TTC549 (cell line): ENCODE measurements at regions not wholly inside any gene's neighbourhood (a gene's known extent, or its start where the extent isn't known, plus 50 kb on each side); places are given as distances from the start of the nearest gene placed in this dataset.

Source experiments
- FAIRE-seq: peaks from 2 replicates; lab custom pipeline; 2012; peaks lifted over from hg19 to GRCh38; lab: Jason Lieb, UNC

GRCh38 chr2:180734382-180734781 lies 246.0 kb upstream of the UBE2E3 start:
- no peak for FAIRE-seq

GRCh38 chr2:180733330-180733729 lies 247.1 kb upstream of the UBE2E3 start:
- FAIRE-seq: no peak

- FAIRE-seq: no peak
Measured at GRCh38 chr2:180732337-180732736, 248.1 kb upstream of the UBE2E3 start.

GRCh38 chr2:180730976-180731375 lies 249.4 kb upstream of the UBE2E3 start:
- FAIRE-seq: no peak

GRCh38 chr2:180728928-180729559 lies 251.4 kb upstream of the UBE2E3 start:
- no peak for FAIRE-seq

GRCh38 chr2:180723712-180724111 lies 256.7 kb upstream of the UBE2E3 start:
- no peak for FAIRE-seq

GRCh38 chr2:180722551-180723239 lies 257.7 kb upstream of the UBE2E3 start:
- FAIRE-seq: no peak

GRCh38 chr2:180720829-180721228 lies 259.6 kb upstream of the UBE2E3 start:
- FAIRE-seq: no peak

- no peak for FAIRE-seq
Measured at GRCh38 chr2:180717588-180717987, 262.8 kb upstream of the UBE2E3 start.

GRCh38 chr2:180716186-180717180 lies 263.9 kb upstream of the UBE2E3 start:
- no peak for FAIRE-seq

GRCh38 chr2:180715044-180715443 lies 265.4 kb upstream of the UBE2E3 start:
- FAIRE-seq: no peak

- no peak for FAIRE-seq
Measured at GRCh38 chr2:180709392-180710145, 270.8 kb upstream of the UBE2E3 start.

- FAIRE-seq: no peak
Measured at GRCh38 chr2:180707884-180708205, 272.6 kb upstream of the UBE2E3 start.

GRCh38 chr2:180707175-180707883 lies 273.1 kb upstream of the UBE2E3 start:
- no peak for FAIRE-seq

GRCh38 chr2:180706694-180707093 lies 273.7 kb upstream of the UBE2E3 start:
- no peak for FAIRE-seq

- FAIRE-seq: no peak
Measured at GRCh38 chr2:180705551-180705950, 274.9 kb upstream of the UBE2E3 start.

- FAIRE-seq: no peak
Measured at GRCh38 chr2:180705122-180705521, 275.3 kb upstream of the UBE2E3 start.

GRCh38 chr2:180699657-180700361 lies 280.6 kb upstream of the UBE2E3 start:
- no peak for FAIRE-seq

GRCh38 chr2:180698668-180699067 lies 281.7 kb upstream of the UBE2E3 start:
- no peak for FAIRE-seq

GRCh38 chr2:180695586-180696401 lies 284.6 kb upstream of the UBE2E3 start:
- no peak for FAIRE-seq
